DMS114 treated with DMSO at 0.1 percent for 48 hours (cell line): ENCODE measurements at regions not wholly inside any gene's neighbourhood (a gene's known extent, or its start where the extent isn't known, plus 50 kb on each side); places are given as distances from the start of the nearest gene placed in this dataset.
"Not testable (repeated sequence)": the region's sequence is repeated elsewhere in the genome, so short reads cannot be mapped to it uniquely, and the experiment has no call there.

Experiments
- DNase-seq: peaks from one replicate; lab custom pipeline; 2025; ENCODE audit not compliant: unreplicated experiment; lab: John Stamatoyannopoulos, UW

DNA sequence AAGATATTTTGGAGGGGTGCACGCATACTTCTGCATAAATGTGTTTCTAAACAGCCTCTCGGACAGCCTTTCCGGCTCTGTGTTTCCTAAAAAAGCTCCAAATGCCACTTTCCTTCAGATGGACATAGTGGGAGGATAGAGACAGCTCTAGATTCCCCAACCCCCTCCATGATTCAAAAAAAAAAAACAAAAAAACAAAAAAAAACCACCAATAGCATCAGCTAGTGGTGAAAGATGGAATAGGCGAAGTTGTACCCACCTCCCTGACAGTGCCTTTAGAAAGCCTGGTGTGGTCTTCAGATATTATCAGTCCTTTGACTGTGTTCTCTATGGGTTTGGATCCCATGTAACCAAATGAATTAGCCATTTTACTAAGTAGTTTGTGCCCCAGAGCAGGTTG lies 94.1 kb downstream of the PHETA1 start:
- DNase-seq, result peak; percentile 16

GRCh38 chr12:111271674-111272418 lies 97.0 kb downstream of the PHETA1 start:
- DNase-seq, result peak; percentile 26

DNA sequence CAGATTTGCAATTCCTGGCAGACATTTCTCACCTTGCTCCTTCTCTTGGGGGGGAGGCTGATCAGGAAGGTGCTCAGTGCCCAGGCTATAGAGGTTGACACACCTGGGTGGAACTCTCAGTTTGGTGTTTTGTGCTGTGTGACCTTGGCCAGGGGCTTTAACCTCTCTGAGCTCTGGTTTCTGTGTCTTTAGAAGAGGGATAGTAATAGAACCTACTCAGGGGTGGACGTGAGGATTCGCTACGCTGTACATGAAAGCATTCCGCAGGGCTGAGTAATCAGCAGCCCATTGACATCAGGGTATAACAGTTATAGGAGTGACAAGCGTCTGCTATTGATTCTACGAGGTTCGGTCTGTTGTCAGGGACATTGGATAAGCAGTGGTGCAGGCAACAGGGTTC lies 98.1 kb downstream of the PHETA1 start:
- no peak for DNase-seq

DNA sequence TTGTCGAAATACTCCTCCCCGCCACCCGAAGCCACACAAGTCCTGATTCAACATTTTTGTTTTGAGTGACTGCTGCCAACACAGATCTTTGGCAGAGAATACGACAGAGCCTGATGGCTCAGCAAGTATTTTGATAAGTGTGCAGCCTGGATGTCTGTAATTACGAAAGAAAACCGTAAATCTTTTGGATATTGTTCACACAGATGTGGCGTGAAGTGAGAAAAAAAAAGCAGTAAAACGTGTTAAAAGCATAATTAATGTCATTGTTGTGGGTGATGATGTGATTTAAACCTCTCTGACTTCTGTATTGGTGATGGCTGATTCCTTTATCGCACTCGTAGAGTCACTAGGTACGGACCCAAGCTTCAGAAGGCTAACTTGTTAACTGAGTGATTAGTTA lies 98.7 kb downstream of the PHETA1 start:
- no peak for DNase-seq

- DNase-seq, result no peak
These were observed 99.2 kb downstream of the PHETA1 start for GRCh38 chr12:111269718-111270117.

DNA sequence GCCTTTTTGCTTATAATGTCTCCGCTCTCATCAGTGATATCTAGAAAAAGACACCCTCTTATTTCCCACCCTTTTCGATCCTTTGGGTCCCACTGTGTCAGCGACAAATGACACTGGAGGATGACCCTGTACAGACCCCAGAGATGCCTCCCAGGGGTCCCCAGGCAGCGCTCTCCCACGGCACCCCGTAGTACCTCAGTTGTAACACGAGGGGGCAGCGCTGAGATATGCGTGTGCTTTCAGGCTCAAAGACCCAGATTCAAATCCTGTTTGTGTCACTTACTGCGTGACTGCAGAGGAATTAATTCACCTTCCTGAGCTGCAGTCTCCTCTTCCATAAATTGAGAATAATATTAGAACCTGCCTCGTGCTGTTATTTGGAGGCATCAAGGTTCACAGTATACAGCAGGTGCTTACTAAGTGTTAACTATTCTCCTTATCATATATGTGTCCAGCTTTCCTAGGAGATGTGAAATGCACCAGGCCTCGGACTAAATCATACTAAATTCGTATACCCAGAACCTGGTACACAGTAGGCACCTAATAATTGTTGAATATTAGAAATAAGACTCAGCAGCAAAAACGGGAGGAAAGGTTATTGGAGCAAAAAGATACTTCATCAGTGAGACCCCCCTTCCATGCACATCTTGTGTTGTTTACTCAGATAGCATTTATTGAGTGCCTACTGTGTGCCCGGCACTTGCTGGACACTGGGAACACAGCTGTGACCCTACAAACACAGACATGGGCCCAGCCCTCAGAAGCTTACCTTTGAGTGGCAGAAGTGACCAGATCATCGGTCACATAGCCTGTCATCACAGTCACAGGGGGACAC lies 99.9 kb downstream of the PHETA1 start:
- DNase-seq, result no peak

GRCh38 chr12:111267144-111267543 lies 101.8 kb downstream of the PHETA1 start:
- DNase-seq, result no peak

- DNase-seq, result no peak
These were observed 106.8 kb downstream of the PHETA1 start for GRCh38 chr12:111261911-111262676.

DNA sequence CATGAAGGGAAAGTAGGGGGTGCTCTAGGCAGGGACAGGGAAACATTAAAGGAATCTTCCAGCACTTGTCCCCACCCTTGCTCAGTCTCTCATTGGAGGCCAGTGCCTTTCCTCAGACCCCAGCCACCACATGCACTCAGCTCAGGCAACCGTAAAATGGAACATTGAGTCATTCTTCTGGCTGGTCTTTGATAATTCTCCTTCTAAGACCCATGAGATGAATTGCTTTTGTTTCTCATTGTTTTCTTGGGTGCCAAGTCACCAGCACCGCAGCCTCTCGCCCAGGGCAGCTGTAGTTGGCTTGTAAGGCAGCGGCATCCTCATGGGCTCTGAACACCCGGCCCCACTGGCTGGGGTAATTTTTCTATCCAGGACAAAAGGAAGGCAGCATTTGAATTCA lies 108.2 kb downstream of the PHETA1 start:
- no peak for DNase-seq

GRCh38 chr12:111259231-111259630 lies 109.7 kb downstream of the PHETA1 start:
- no peak for DNase-seq

- DNase-seq, result not testable (repeated sequence)
These were observed 110.8 kb downstream of the PHETA1 start for GRCh38 chr12:111258081-111258480.

DNA sequence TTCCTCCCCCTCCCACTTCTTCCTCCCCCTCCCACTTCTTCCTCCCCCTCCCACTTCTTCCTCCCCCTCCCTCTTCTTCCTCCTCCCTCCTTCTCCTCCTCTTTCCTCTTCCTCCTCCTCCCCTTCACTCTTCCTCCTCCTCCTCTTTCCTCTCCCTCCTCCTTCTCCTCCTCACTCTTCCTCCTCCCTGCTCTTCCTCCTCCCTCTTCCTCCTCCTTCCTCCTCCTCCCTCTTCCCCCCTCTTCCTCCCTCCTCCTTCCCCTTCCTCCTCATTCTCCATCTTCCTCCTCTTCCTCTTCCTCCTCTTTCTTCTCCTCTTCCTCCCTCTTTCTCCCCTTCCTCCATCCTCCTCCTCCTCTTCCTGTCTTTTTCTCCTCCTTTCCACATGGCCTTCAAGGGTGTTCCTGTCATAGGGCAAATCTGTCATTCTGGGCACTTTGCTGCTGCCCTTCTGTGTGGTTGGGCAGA lies 111.4 kb downstream of the PHETA1 start:
- DNase-seq, result no peak

- DNase-seq, result no peak
These were observed 112.1 kb downstream of the PHETA1 start for GRCh38 chr12:111256629-111257434.

DNA sequence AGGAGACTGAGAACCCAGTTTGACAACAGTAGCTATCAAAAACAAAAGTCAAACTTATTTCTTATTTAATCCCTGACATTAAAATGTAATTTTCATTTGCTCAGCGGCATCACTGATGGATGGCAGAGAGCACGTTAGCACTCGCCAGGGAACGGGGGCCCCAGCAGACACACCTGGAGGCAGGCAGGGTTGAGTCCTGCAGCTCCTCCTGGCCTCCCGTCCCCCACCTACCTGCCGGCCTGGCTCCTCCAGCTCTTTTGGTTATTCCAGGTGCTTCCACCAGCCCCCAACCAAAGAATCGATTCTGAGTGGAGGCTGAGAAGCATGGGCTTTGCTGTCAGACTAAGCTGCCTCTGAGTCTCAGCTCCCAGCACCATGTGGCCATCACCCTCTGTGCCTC lies 113.6 kb downstream of the PHETA1 start:
- no peak for DNase-seq

DNA sequence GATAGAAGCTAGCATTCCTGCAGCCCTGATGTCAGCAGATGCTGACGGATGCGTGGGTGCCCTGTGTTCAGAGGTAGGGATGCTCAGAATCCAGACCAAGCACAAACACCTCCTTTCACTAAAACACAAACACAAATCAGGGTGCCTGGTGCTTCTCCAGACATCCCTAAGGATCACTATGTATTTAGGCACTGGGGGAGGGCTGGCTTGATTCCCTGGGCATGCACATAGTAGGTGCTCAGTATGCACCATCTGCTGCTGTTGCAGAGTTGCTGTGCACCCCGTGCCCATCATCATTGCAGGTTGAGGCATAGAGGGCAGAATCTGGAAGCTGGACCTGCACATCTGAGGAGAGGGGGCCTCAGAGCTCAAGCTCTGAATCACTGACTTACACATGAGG lies 114.8 kb downstream of the PHETA1 start:
- DNase-seq, result no peak

GRCh38 chr12:111253213-111253612 lies 115.7 kb downstream of the PHETA1 start:
- DNase-seq, result no peak

- DNase-seq, result no peak
These were observed 117.1 kb downstream of the PHETA1 start for GRCh38 chr12:111251787-111252186.

DNA sequence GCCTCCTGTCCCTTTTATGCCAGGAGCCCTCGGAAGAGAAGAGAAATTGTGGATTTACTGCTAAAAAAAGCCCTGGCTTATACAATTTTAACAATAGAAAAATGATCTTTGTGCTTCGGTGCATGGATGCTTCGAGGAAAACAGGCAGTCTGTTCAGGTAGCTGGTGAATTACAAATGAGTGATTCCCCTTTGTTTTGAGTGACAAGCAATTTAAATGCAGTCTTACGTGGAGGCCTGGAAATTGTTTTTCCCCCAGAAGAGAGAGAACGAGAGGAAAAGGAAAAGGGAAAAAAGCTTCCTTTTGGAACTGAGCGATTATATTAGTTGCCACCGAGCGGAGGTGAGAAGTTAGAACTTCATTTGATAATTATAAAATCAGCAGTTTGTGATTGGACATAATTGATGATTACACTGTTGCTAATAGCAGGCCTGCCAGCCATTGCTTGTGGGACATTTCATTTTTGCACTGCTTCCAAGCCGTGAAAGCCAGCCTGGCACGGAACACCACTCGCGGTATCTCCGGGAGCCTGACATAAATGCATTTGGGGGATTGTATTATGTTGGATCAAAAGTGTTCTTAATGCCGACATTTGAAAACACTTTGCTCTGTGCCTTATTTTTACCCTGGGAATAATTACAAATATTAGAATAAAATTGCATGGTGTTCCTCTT lies 117.7 kb downstream of the PHETA1 start:
- no peak for DNase-seq

DNA sequence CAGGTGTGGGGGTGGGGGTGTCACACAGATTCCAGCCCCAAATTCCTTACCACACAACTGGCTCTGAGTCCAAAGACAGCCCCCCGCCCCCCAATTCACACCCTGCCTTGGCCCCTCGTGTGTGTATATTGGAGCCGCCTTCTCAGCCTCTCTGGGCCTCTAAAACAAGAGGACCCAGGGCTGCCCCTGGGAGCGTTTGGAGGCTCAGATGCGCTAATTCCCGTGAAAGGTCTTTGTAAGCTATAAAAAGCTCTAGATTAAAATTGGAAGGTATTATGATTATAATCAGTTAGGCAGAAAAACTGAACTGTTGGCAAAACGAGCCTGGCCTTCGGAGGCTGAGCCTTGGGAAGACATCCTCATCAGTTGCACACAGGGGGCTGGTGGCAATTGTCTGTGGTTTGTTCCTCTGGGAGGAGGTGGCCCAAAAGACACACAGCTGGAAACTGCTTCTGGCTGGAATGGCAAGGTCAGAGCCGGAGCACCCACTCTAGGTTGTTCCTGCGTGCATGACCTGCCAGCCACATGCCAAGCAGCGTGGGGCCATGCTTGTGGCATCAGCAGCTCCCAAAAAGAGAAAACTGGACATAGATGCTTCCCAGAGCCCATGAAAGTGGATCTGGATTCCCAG lies 118.5 kb downstream of the PHETA1 start:
- no peak for DNase-seq

DNA sequence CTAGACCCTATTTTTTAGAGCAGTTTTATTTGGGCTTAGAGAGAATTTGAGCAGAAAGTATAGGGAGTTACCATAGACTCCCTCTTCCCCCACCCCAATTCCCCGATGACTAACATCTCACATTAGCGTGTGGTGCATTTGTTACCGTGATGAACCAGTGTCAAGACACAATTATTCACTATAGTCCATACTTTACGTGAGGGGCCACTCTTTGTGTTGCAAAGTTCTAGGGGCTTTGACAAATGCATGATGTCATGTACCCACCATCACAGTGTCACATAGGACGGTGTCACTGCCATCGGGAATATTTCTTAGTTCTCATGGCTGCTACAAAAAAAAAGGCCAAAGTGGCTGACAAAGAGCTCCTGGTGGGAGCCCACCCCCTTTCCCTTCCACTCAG lies 119.1 kb downstream of the PHETA1 start:
- no peak for DNase-seq
